ENCODE measurements at regions not wholly inside any gene's neighbourhood (a gene's known extent, or its start where the extent isn't known, plus 50 kb on each side); places are given as distances from the start of the nearest gene placed in this dataset.

GRCh38 chr14:100421756-100422470 is 98.8 kb downstream of the SLC25A47 start:
- TF ChIP-seq, protein P1, sequence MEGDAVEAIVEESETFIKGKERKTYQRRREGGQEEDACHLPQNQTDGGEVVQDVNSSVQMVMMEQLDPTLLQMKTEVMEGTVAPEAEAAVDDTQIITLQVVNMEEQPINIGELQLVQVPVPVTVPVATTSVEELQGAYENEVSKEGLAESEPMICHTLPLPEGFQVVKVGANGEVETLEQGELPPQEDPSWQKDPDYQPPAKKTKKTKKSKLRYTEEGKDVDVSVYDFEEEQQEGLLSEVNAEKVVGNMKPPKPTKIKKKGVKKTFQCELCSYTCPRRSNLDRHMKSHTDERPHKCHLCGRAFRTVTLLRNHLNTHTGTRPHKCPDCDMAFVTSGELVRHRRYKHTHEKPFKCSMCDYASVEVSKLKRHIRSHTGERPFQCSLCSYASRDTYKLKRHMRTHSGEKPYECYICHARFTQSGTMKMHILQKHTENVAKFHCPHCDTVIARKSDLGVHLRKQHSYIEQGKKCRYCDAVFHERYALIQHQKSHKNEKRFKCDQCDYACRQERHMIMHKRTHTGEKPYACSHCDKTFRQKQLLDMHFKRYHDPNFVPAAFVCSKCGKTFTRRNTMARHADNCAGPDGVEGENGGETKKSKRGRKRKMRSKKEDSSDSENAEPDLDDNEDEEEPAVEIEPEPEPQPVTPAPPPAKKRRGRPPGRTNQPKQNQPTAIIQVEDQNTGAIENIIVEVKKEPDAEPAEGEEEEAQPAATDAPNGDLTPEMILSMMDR (conservative IDR thresholded peaks at IDR 0.05), result no peak
- TF ChIP-seq EZH2 (IDR thresholded peaks at IDR 0.05; ENCODE audit: low read depth), result no peak
